K562 (cell line): ENCODE measurements at regions not wholly inside any gene's neighbourhood (a gene's known extent, or its start where the extent isn't known, plus 50 kb on each side); places are given as distances from the start of the nearest gene placed in this dataset.

Experiments
- ATAC-seq: fragments of 200-7000 bp; cut with Tn5 transposase; 3 replicates; pipeline ENCODE4 v1.9.1; 2020; ENCODE audit warnings: moderate library complexity
- BruUV-seq: library from RNA; stranded (reverse); fragments of 400-500 nt; replicated peaks from 2 replicates; lab custom pipeline; 2021; lab: Mats Ljungman, UMichigan
- CTCF ChIA-PET: fragments of 300-600 bp; formaldehyde crosslinking; extraction: SDS; loops from one replicate; lab custom pipeline; 2021; ENCODE audit warnings: low intra/inter-chr PET ratio; lab: Yijun Ruan, JAX
- POLR2A ChIA-PET: fragments of 300-600, 350-650 bp; sonication (Branson Sonifier 250); formaldehyde crosslinking; extraction: SDS; loops from one replicate; lab custom pipeline; 2021; ENCODE audit warnings: antibody characterized with exemption, inconsistent platforms; lab: Yijun Ruan, JAX
- DNase-seq, 4 experiments: peaks; one replicate each; pipeline versions ENCODE4 v3.0.0 to v3.0.0-alpha.2; 2011 to 2018; ENCODE audit warnings: low spot score in 3 of 4, mixed read lengths in 3 of 4; ENCODE audit errors: extremely low read depth in 1 of 4
- FAIRE-seq: peaks from 2 replicates; lab custom pipeline; 2011; peaks lifted over from hg19 to GRCh38; lab: Jason Lieb, UNC
- H2AFZ ChIP-seq: 2 replicates; pipeline ENCODE4 v1.6.0; 2011; ENCODE audit warnings: low read depth, low read length, control low read depth, inconsistent platforms
- H3K27ac ChIP-seq: fragments of 200-600 bp; 3 replicates; pipeline ENCODE4 v1.8.0; 2011; ENCODE audit warnings: low read depth, mild to moderate bottlenecking, control low read depth, inconsistent platforms, low read length, moderate library complexity, mixed read lengths; ENCODE audit errors: extremely low read depth
- H3K27me3 ChIP-seq, 2 experiments: fragments of 300-600 bp in 1 of 2; 2 replicates in 1 of 2; 3 replicates in 1 of 2; pipeline versions ENCODE4 v1.6.0 to v1.8.0; 2011; ENCODE audit warnings: inconsistent platforms in 2 of 2, low read length in 2 of 2, mild to moderate bottlenecking in 1 of 2, mixed read lengths in 1 of 2, moderate library complexity in 1 of 2; ENCODE audit not compliant: control insufficient read depth in 2 of 2, insufficient read depth in 2 of 2
- H3K36me3 ChIP-seq: fragments of 300-600 bp; 3 replicates; pipeline ENCODE4 v1.8.0; 2011; ENCODE audit warnings: mild to moderate bottlenecking, low read length, inconsistent platforms; ENCODE audit not compliant: control insufficient read depth, insufficient read depth
- H3K4me1 ChIP-seq, 2 experiments: fragments of 200-600 bp in 1 of 2; replicated peaks in 1 of 2; 2 replicates in 1 of 2; 3 replicates in 1 of 2; pipeline versions ENCODE4 v1.5.1 to v1.8.0; 2011; ENCODE audit warnings: inconsistent platforms in 2 of 2, low read length in 2 of 2, mild to moderate bottlenecking in 1 of 2, mixed read lengths in 1 of 2, moderate library complexity in 1 of 2; ENCODE audit not compliant: control insufficient read depth in 2 of 2, insufficient read depth in 2 of 2
- H3K4me2 ChIP-seq: 2 replicates; pipeline ENCODE4 v1.6.1; 2011; ENCODE audit warnings: low read length, control low read depth, inconsistent platforms, mixed read lengths; ENCODE audit not compliant: insufficient read depth
- H3K4me3 ChIP-seq: fragments of 200-600 bp; sonication (generic), shearing (Covaris generic); 2 replicates; pipeline ENCODE4 v1.5.1; 2016; ENCODE audit warnings: control low read depth, inconsistent platforms
- H3K79me2 ChIP-seq: fragments of 200-600 bp; 3 replicates; pipeline ENCODE4 v1.8.0; 2011; ENCODE audit warnings: low read length, inconsistent platforms; ENCODE audit not compliant: control insufficient read depth, insufficient read depth
- H3K9ac ChIP-seq, 2 experiments: 2 replicates each; pipeline versions ENCODE4 v1.6.0 to v1.6.1; 2011; ENCODE audit warnings: low read depth in 2 of 2, low read length in 2 of 2, control low read depth in 1 of 2, inconsistent platforms in 1 of 2, mild to moderate bottlenecking in 1 of 2, mixed read lengths in 1 of 2; ENCODE audit not compliant: insufficient read depth in 1 of 2
- H3K9me1 ChIP-seq: one replicate; pipeline ENCODE4 v1.6.0; 2011; ENCODE audit warnings: inconsistent platforms, mild to moderate bottlenecking, low read length, moderate library complexity; ENCODE audit not compliant: control insufficient read depth, insufficient read depth
- H3K9me3 ChIP-seq: replicated peaks from 2 replicates; pipeline ENCODE4 v1.5.1; 2011; ENCODE audit warnings: low read depth, low read length, inconsistent platforms; ENCODE audit not compliant: control insufficient read depth, insufficient read depth
- H4K20me1 ChIP-seq: replicated peaks from 2 replicates; pipeline ENCODE4 v1.6.1; 2011; ENCODE audit warnings: low read length, inconsistent platforms, mixed read lengths; ENCODE audit not compliant: control insufficient read depth, insufficient read depth
- BCL6 ChIP-seq: fragments of 250-450 bp; sonication (Bioruptor Pico); IDR thresholded peaks from 2 replicates; pipeline ENCODE4 v1.4.0; 2020
- BRD4 ChIP-seq: fragments of 200-600 bp; sonication (generic); IDR thresholded peaks from 2 replicates; pipeline ENCODE4 v1.6.1; 2017; ENCODE audit warnings: inconsistent platforms
- CBFA2T2 ChIP-seq: fragments of 450-650 bp; conservative IDR thresholded peaks from 2 replicates; pipeline ENCODE4 v1.6.1; 2017; ENCODE audit warnings: mild to moderate bottlenecking
- E2F3 ChIP-seq: fragments of 250-450 bp; sonication (Bioruptor Pico); IDR thresholded peaks from 2 replicates; pipeline ENCODE4 v1.4.0; 2020; ENCODE audit warnings: mild to moderate bottlenecking
- ELF1 ChIP-seq: fragments of 200-800 bp; sonication (Bioruptor generic); IDR thresholded peaks from 2 replicates; pipeline ENCODE4 v1.6.1; 2016; ENCODE audit warnings: missing genetic modification characterization, missing compliant biosample characterization
- FOSL1 ChIP-seq: fragments of 200-800 bp; sonication (Bioruptor generic); conservative IDR thresholded peaks from 2 replicates; pipeline ENCODE4 v1.6.1; 2016; ENCODE audit warnings: missing genetic modification characterization, missing compliant biosample characterization
- HDAC1 ChIP-seq, 2 experiments: fragments of 450-650 bp; IDR thresholded peaks; 2 replicates each; pipeline ENCODE4 v1.6.1; 2016 to 2017; ENCODE audit warnings: inconsistent platforms in 1 of 2, mild to moderate bottlenecking in 1 of 2, moderate library complexity in 1 of 2
- ILF3 ChIP-seq: fragments of 450-650 bp; IDR thresholded peaks from 2 replicates; pipeline ENCODE4 v1.6.1; 2018; ENCODE audit warnings: antibody characterized with exemption, mild to moderate bottlenecking, moderate library complexity, borderline replicate concordance
- JUN ChIP-seq, 2 experiments: sonication (generic) in 1 of 2; formaldehyde crosslinking in 1 of 2; IDR thresholded peaks; 2 replicates each; pipeline versions ENCODE4 v1.6.1 to v1.8.0; 2012 to 2022; ENCODE audit warnings: borderline replicate concordance in 2 of 2, mild to moderate bottlenecking in 2 of 2, improper control_type of control experiment in 1 of 2, low read depth in 1 of 2, low read length in 1 of 2, missing genetic modification reagents in 1 of 2
- MYC ChIP-seq, 2 experiments: fragments of 250-450 bp in 1 of 2; sonication (Bioruptor Pico) in 1 of 2; IDR thresholded peaks; 2 replicates each; pipeline versions ENCODE4 v1.5.1 to v1.6.1; 2012 to 2021; ENCODE audit warnings: low read depth in 2 of 2, borderline replicate concordance in 1 of 2, improper control_type of control experiment in 1 of 2, low read length in 1 of 2, mild to moderate bottlenecking in 1 of 2, moderate library complexity in 1 of 2
- RBM25 ChIP-seq: fragments of 200-400 bp; formaldehyde crosslinking; IDR thresholded peaks from 2 replicates; pipeline ENCODE4 v1.6.1; 2018; ENCODE audit warnings: low read length, low read depth, moderate library complexity; ENCODE audit not compliant: severe bottlenecking
- SP2 ChIP-seq: IDR thresholded peaks from 2 replicates; pipeline ENCODE4 v1.6.1; 2011; ENCODE audit warnings: mild to moderate bottlenecking, low read depth, low read length, moderate library complexity; ENCODE audit not compliant: poor library complexity, severe bottlenecking; ENCODE audit errors: extremely low read depth
- ZNF354B ChIP-seq: fragments of 250-450 bp; sonication (Bioruptor Pico); IDR thresholded peaks from 2 replicates; pipeline ENCODE4 v1.4.0; 2020
- WGBS: fragments of 100-300 bp; shearing (Covaris generic); methylation state at CpG from one replicate; pipeline ENCODE4 v1.1.6; 2016; ENCODE audit warnings: low coverage, mixed read lengths; ENCODE audit not compliant: insufficient coverage; ENCODE audit errors: missing lambda C conversion rate; 5-methylcytosine and 5-hydroxymethylcytosine counted together
- in situ Hi-C: fragments of 300-500 bp; cut with MboI; formaldehyde crosslinking; loops from 4 replicates; pipeline ENCODE4 v1.15.0; 2018; ENCODE audit warnings: inconsistent platforms, mixed read lengths
- intact Hi-C: fragments of 100-400 bp; cut with micrococcal nuclease; formaldehyde crosslinking; loops from 2 replicates; pipeline ENCODE4 v1.14.2; 2022

GRCh38 chr3:68056556-68056955 is 402.1 kb upstream of the SUCLG2 start:
- Histone ChIP-seq H3K27ac (no peak overlapping the region), H3K4me2 (no peak overlapping the region), H4K20me1 (no peaks in the 10 kb centered on the region), H3K79me2 (no peaks in the 10 kb centered on the region), H3K36me3 (no peaks in the 10 kb centered on the region), H3K4me1 (no peaks in the 10 kb centered on the region), H3K9me1 (no peaks in the 10 kb centered on the region), H3K9ac (no peak overlapping the region), H3K4me3 (no peak overlapping the region), H3K27me3 (no peaks in the 10 kb centered on the region), H3K9me3 (no peaks in the 10 kb centered on the region), H2AFZ (no peak overlapping the region)
- no peak for TF ChIP-seq ELF1 (tag)
- no peak for TF ChIP-seq E2F3 (CRISPR knock-in tag)
- TF ChIP-seq ILF3 = no peak
- CTCF ChIA-PET = no interaction called here
- no TSS peak for BruUV-seq
- no peak for FAIRE-seq
- intact Hi-C loops = no loop called here
- WGBS = 6% methylated on average over 2 of the region's 2 CpGs
- ATAC-seq = no peak
- DNase-seq = no peak
- in situ Hi-C loops = no loop called here
- POLR2A ChIA-PET = no interaction called here

DNA sequence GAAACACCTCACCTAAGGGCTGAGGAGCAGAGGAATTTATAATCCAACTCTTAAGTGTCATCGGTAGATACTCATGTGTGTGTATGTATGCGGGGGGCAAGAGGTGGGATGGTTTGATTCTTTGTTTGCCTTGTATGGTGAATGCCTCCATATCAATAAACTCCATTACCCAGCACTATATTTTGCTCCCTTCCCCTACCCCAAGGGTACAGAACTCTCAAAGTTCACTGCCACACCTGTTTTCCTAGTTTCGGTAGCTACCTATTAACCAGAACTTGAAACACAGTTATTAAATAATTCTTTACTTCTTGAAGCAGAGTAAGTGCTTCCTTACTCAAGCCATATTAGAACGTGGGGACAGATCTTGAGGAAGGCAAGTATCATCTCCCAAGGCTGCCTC is 400.8 kb upstream of the SUCLG2 start:
- FAIRE-seq (no peak), ATAC-seq (no peak), DNase-seq (no peak)
- in situ Hi-C loops = no loop called here
- Histone ChIP-seq H4K20me1 (no peaks in the 10 kb centered on the region), H3K79me2 (no peaks in the 10 kb centered on the region), H3K9ac (no peak overlapping the region), H3K9me1 (no peaks in the 10 kb centered on the region), H3K4me2 (no peak overlapping the region), H3K27me3 (no peaks in the 10 kb centered on the region), H3K27ac (no peak overlapping the region), H2AFZ (no peak overlapping the region), H3K36me3 (no peaks in the 10 kb centered on the region), H3K9me3 (no peaks in the 10 kb centered on the region), H3K4me1 (no peaks in the 10 kb centered on the region), H3K4me3 (no peak overlapping the region)
- POLR2A ChIA-PET = no interaction called here
- WGBS = 0% methylated on average over 4 of the region's 4 CpGs
- intact Hi-C loops = no loop called here
- CTCF ChIA-PET = no interaction called here
- BruUV-seq = no TSS peak
- TF ChIP-seq BRD4 (no peak), HDAC1 (IDR thresholded peaks at IDR 0.05) (no peak), SP2 (no peak), FOSL1 (tag) (no peak), BCL6 (CRISPR knock-in tag) (no peak), MYC (IDR thresholded peaks at IDR 0.05; ENCODE audit: low read depth, low read length) (no peak), MYC (CRISPR knock-in tag; IDR thresholded peaks at IDR 0.05; ENCODE audit: borderline replicate concordance, low read depth) (no peak), ZNF354B (CRISPR knock-in tag) (no peak), CBFA2T2 (no peak), JUN (IDR thresholded peaks at IDR 0.05; ENCODE audit: borderline replicate concordance, low read depth, low read length) (no peak), JUN (CRISPR knock-in tag; IDR thresholded peaks at IDR 0.05; ENCODE audit: borderline replicate concordance) (no peak), RBM25 (no peak)
